HUES6 (cell line): ENCODE measurements at regions not wholly inside any gene's neighbourhood (a gene's known extent, or its start where the extent isn't known, plus 50 kb on each side); places are given as distances from the start of the nearest gene placed in this dataset.

Source experiments
- H3K27ac ChIP-seq: 2 replicates; pipeline ENCODE4 v1.7.0; 2013; ENCODE audit warnings: low read depth, mild to moderate bottlenecking, low read length, inconsistent platforms
- H3K27me3 ChIP-seq: 2 replicates; pipeline ENCODE4 v1.6.1; 2013; ENCODE audit warnings: low read length; ENCODE audit not compliant: control insufficient read depth, insufficient read depth
- H3K36me3 ChIP-seq: 2 replicates; pipeline ENCODE4 v1.6.1; 2013; ENCODE audit warnings: low read length; ENCODE audit not compliant: control insufficient read depth, insufficient read depth
- H3K4me1 ChIP-seq: 2 replicates; pipeline ENCODE4 v1.6.1; 2013; ENCODE audit warnings: low read length; ENCODE audit not compliant: control insufficient read depth, insufficient read depth
- H3K4me3 ChIP-seq: 2 replicates; pipeline ENCODE4 v1.5.1; 2013; ENCODE audit warnings: low read depth, low read length
- H3K9ac ChIP-seq: one replicate; pipeline ENCODE4 v1.6.1; 2013; ENCODE audit warnings: mild to moderate bottlenecking, low read length
- H3K9me3 ChIP-seq: 2 replicates; pipeline ENCODE4 v1.6.1; 2013; ENCODE audit warnings: low read depth, low read length; ENCODE audit not compliant: control insufficient read depth, insufficient read depth

DNA sequence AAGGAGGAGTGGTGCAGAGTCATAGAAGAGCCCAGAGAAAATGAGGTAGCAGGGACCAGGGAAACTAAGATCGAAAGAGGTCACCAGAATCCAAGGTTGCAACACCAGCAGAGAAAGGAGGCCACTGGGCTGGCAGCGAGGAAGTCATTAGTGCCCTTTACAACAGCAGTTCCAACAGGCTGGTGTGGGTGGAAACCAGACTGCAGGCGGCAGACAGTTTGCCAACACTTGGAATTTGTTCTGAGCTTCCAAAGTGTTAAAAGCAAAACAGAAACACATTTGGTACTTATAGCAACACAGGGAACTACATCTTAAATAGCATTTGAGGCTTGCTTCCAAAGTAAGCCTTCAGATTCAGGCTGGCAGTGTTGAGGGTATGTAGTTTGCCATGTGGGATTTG is 95.2 kb upstream of the PWP1 start:
- H3K9me3 ChIP-seq, result peaks cover 17% of the 10 kb centered on the region
- H3K4me3 ChIP-seq, result no peak overlapping the region
- no peaks in the 10 kb centered on the region for H3K36me3 ChIP-seq
- no peaks in the 10 kb centered on the region for H3K4me1 ChIP-seq
- H3K27me3 ChIP-seq, result no peaks in the 10 kb centered on the region
- H3K27ac ChIP-seq, result no peak overlapping the region
- H3K9ac ChIP-seq, result no peak overlapping the region

DNA sequence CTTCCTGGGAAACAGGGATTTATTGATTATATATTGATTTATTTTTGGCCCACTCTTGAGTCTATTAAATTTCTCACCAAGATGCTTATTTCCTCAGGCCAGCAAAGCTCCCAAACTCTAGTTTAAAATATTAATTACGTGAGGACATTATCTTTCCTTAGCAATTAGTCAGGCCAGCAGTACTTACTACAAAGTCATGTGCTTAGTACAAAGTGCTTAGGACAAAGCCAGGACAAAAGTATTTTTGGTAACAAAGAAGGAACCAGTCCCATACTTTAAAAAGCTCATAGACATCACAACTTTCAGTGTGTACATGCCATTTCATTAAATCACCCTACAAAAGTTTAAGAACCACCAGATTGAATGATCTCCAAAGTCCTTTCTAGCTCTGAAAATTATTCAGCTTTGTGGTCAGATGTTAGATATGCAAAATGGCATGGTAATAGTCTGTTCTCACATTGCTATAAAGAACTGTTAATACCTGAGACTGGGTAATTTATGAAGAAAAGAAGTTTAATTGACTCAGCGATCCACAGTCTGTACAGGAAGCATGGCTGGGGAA is 94.7 kb upstream of the PWP1 start:
- no peak overlapping the region for H3K27ac ChIP-seq
- H3K27me3 ChIP-seq, result no peaks in the 10 kb centered on the region

DNA sequence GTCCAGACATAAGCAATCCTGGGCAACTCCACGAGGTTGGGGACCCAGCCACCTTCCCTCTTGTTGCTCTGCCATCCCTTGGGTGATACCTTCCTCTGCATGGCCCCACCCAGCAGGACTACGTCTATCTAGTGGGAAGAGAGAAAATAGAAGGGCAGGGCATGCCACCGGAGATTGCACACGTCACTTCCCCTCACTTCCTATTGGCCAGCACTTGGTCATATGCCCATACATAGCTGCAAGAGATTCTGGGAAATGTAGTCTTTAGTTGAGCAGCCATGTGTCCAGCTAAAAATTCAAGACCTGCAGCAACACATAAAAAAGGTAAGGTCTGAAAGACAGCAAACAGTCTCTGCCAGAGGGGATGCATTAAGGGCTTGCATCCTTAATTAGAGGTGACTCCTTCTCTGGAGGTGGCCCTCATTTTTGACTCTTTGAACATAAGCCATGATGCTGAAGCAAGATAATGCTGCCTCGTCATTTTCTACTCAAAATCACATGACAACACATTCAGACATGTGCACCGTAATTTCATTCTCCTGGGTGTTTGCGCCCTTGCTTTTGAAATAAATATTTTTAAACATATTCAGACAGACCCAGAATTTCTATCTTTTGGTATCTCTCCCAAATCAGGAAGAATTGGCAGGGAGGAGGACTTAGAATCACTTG is 91.8 kb upstream of the PWP1 start:
- no peak overlapping the region for H3K9ac ChIP-seq
- no peaks in the 10 kb centered on the region for H3K27me3 ChIP-seq
- H3K27ac ChIP-seq, result no peak overlapping the region
- no peak overlapping the region for H3K4me3 ChIP-seq
- no peaks in the 10 kb centered on the region for H3K4me1 ChIP-seq
- H3K9me3 ChIP-seq, result peaks cover 18% of the 10 kb centered on the region
- H3K36me3 ChIP-seq, result no peaks in the 10 kb centered on the region

More for the DNA sequence above, 94.7 kb upstream of the PWP1 start:
- Histone ChIP-seq H3K9me3 (peaks cover 17% of the 10 kb centered on the region), H3K4me1 (no peaks in the 10 kb centered on the region), H3K4me3 (no peak overlapping the region), H3K9ac (no peak overlapping the region), H3K36me3 (no peaks in the 10 kb centered on the region)

DNA sequence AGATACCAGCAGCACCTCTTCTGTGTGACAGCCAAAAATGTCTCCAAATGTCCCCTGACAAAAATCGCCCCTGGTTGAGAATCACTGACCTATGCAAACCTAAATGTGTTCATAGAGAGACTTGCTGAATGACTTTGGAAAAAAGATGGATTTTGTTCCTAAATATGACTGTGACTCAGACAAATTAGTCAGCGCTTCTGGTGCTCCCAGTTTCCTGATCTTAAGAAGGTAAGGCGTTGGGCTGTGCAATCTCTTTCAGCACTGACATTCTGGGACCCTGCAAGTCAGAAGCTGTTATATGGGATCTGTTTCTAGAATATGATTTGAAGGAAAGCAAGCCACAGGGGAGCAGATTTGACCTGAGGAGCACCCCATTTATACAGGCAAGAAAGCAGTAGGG is 90.6 kb upstream of the PWP1 start:
- Histone ChIP-seq H3K4me1 (no peaks in the 10 kb centered on the region), H3K27ac (no peak overlapping the region), H3K9ac (no peak overlapping the region), H3K9me3 (peaks cover 18% of the 10 kb centered on the region), H3K36me3 (no peaks in the 10 kb centered on the region), H3K27me3 (no peaks in the 10 kb centered on the region), H3K4me3 (no peak overlapping the region)

DNA sequence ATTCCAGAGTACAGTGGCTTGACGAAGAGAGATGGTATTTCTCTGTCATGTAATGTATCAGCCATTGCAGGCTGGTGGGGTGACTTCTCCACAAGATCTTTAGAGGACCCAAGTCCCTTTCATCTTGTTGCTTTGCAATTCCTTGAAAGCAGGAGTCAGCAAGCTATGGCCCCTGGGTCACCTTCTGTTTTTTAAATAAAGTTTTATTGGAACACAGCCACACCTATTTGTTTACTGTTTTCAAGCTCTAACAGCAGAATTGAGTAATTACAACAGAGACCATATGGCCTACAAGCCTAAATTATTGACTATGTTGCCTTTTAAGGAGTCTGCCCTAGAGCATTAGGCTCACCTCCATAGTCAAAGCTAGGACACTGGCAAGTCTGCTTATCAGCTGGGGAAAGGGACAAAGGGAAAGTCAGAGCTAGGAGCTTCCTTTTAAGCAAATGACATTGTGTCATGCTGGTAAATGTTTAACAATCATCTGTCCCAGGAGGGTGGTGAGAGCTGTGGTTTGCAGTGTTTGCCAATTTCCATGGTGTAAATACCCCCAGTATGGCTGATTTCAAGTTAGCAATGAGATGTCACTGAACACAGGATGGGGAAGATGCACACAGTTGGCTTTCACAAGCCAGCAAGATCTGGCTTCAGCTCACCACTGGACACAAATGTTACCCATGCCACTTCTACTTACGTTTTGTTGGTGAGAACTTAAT is 87.7 kb upstream of the PWP1 start:
- Histone ChIP-seq H3K27ac (no peak overlapping the region), H3K4me3 (no peak overlapping the region), H3K27me3 (no peaks in the 10 kb centered on the region), H3K9me3 (peaks cover 18% of the 10 kb centered on the region), H3K9ac (no peak overlapping the region), H3K4me1 (no peaks in the 10 kb centered on the region), H3K36me3 (no peaks in the 10 kb centered on the region)

DNA sequence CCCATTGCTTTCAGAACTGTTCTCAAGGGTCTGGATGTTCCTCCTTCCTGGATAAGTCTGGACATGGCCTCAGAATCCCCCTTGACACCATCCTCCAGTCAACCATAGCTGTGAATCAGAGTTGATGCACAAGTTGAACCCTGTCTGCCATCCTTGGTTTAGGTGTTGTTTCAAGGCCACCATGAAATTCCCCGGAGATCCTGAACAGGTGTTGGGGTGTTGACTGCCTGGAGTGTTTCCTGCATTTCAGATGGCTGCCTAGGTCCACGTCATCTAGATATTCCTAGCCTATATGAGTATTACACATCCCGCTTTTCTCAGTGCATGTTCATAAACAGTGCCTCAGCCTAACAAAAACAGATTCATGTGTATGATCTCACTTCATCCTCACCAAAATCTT is 86.7 kb upstream of the PWP1 start:
- H3K27ac ChIP-seq, result no peak overlapping the region
- H3K4me1 ChIP-seq, result no peaks in the 10 kb centered on the region
- H3K9ac ChIP-seq, result no peak overlapping the region
- no peaks in the 10 kb centered on the region for H3K36me3 ChIP-seq
- H3K4me3 ChIP-seq, result no peak overlapping the region
- H3K9me3 ChIP-seq, result peaks cover 9% of the 10 kb centered on the region; the same call in 1 of the 2 replicates
- no peaks in the 10 kb centered on the region for H3K27me3 ChIP-seq

DNA sequence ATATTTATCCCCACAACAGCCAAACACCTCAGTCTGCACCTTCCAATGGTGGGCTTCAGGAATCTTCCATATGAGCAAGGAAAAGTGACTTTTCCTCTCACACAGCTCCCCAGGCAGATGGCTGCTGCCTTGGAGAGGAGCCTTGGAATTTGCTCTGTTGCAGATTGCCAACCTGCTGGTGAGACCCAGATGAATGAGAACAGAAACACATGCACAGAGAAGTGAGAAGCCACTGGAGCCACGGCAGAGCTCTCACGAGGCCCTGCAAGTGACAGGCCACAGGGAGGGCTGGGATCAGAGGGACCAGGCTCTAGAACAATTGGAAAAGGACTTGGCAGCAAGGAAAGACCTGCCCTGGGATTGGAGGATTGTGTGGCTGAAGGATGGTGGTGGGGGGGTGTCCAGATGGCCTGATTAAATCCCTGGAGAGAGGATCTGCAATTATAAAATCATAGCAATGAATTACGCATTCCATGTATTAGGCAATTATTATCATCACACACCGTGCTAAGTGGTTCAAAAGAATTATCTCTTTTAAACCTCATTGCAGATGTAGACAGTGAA is 84.9 kb upstream of the PWP1 start:
- H3K36me3 ChIP-seq, result no peaks in the 10 kb centered on the region
- no peaks in the 10 kb centered on the region for H3K4me1 ChIP-seq
- H3K27ac ChIP-seq, result no peak overlapping the region
- no peak overlapping the region for H3K4me3 ChIP-seq
- H3K9me3 ChIP-seq, result 0 out of 2 replicates have a peak, but pooled peaks cover 8% of the 10 kb centered on the region
- no peak overlapping the region for H3K9ac ChIP-seq
- no peaks in the 10 kb centered on the region for H3K27me3 ChIP-seq

DNA sequence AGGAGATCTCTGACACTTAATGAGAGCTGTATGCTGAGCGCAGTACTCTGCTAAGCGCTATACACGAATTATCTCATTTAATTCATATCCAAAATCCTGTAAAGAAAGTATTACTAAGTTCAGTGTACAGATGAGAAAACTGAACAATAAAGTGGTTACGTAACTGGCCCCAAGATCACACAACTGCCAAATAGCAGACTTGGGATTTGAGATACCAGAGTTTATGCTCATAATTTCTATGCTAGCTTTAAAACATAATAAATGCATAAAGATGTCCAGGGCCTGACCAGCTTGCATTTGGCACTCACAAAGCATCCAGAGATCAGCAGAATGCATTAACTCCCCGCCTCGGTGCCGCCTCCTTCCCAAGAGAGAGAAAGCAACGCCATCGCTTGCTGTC is 83.2 kb upstream of the PWP1 start:
- Histone ChIP-seq H3K9me3 (0 out of 2 replicates have a peak, but pooled peaks cover 6% of the 10 kb centered on the region), H3K27me3 (no peaks in the 10 kb centered on the region), H3K4me3 (no peak overlapping the region), H3K4me1 (no peaks in the 10 kb centered on the region), H3K36me3 (no peaks in the 10 kb centered on the region), H3K9ac (no peak overlapping the region), H3K27ac (no peak overlapping the region)

DNA sequence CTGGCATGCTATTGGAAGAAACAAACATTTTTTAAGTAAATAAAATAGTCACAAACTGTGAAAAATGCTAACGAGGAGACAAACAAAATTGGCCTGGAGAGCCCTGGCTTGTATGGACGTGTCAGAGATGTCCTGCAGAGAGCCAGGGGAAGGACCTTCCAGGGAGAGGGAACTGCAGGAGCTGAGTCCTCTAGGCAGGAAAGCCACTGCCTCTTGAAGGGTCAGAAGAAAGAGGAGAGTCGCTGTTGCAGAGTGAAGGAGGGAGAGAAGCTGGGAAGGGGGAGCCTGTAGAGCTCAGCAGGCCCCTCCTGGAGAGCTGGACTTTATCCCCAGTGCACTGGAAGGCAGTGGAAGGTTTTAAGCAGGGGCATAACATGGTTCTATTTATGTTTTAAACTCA is 80.3 kb upstream of the PWP1 start:
- Histone ChIP-seq H3K9ac (no peak overlapping the region), H3K27me3 (no peaks in the 10 kb centered on the region; the same call in 1 of the 2 replicates), H3K4me3 (no peak overlapping the region), H3K9me3 (no peaks in the 10 kb centered on the region), H3K4me1 (peaks cover 19% of the 10 kb centered on the region), H3K36me3 (no peaks in the 10 kb centered on the region), H3K27ac (no peak overlapping the region)

DNA sequence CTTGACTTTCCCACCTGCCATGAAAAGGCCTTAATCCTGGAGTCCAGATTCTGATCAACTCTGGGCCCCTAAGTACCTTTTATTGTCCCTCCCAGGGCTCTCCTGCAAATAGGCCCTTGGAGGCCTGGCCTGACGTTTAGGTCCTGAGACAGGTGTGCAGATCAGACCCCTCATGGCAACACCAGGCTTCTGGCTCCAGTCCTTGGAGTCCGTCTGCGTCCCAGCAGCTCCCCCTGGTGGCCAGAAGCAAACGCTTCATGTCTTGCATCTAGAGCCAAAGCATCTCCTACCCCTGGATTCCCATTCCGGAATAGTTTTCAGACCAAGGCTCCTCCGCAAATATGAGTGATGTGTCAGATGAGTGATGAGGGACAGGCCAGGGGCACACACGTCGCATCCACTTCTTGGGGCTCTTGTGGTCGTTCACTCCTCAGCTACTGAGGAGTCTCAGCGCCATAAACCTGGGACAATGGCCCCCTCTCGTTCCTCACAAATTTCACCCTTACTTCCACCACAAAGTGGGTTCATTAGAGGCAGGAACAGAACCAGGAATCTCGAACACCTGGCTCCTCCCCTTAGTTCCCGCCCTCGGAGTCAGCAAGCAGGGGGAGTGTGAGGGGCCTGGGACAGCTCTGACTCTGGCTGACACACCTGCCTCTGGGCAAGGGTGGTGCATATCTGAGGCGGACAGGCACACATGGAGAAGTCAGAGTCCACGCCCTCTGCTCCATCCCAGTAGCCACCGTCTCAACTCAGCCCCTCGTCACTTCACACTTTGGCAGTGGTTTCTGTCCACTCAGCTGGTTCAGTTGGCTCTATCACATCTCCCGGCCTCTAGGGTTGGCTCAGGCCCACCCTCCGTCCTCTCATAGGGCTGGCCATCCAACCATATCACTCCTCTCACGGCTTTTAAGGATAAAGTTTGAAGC is 77.9 kb upstream of the PWP1 start:
- Histone ChIP-seq H3K9ac (no peak overlapping the region), H3K4me1 (peaks cover 24% of the 10 kb centered on the region), H3K27ac (no peak overlapping the region), H3K27me3 (no peaks in the 10 kb centered on the region; the same call in 1 of the 2 replicates), H3K36me3 (no peaks in the 10 kb centered on the region), H3K9me3 (no peaks in the 10 kb centered on the region), H3K4me3 (no peak overlapping the region)
